CD4-positive, alpha-beta T cell treated with Interferon alpha-2 for 1 hour (primary cell): ENCODE measurements at regions not wholly inside any gene's neighbourhood (a gene's known extent, or its start where the extent isn't known, plus 50 kb on each side); places are given as distances from the start of the nearest gene placed in this dataset.

Experiments used
- DNase-seq, 2 donors: peaks; one replicate each; pipeline ENCODE4 v3.0.0-alpha.2; 2020 to 2022

GRCh38 chr5:84683594-84683993, 298.9 kb upstream of the EDIL3 start:
- DNase-seq = no peak

GRCh38 chr5:84682531-84682930, 297.9 kb upstream of the EDIL3 start:
- no peak for DNase-seq

GRCh38 chr5:84680908-84681307, 296.2 kb upstream of the EDIL3 start:
- no peak for DNase-seq

- DNase-seq = no peak
Observed at GRCh38 chr5:84673785-84674184, 289.1 kb upstream of the EDIL3 start.

GRCh38 chr5:84667576-84667975, 282.9 kb upstream of the EDIL3 start:
- DNase-seq = no peak

GRCh38 chr5:84650429-84650828, 265.7 kb upstream of the EDIL3 start:
- DNase-seq = no peak

GRCh38 chr5:84647581-84647980, 262.9 kb upstream of the EDIL3 start:
- no peak for DNase-seq

- DNase-seq = no peak
Observed at GRCh38 chr5:84642795-84643194, 258.1 kb upstream of the EDIL3 start.

- DNase-seq = no peak
Observed at GRCh38 chr5:84642324-84642723, 257.6 kb upstream of the EDIL3 start.

- no peak for DNase-seq
Observed at GRCh38 chr5:84637662-84638375, 253.1 kb upstream of the EDIL3 start.

- DNase-seq = no peak
Observed at GRCh38 chr5:84635235-84636055, 250.8 kb upstream of the EDIL3 start.

- no peak for DNase-seq
Observed at GRCh38 chr5:84634256-84634655, 249.6 kb upstream of the EDIL3 start.

GRCh38 chr5:84632418-84632817, 247.7 kb upstream of the EDIL3 start:
- DNase-seq = no peak

GRCh38 chr5:84628918-84629317, 244.2 kb upstream of the EDIL3 start:
- no peak for DNase-seq

GRCh38 chr5:84623019-84623418, 238.3 kb upstream of the EDIL3 start:
- DNase-seq = peak in 1 of 2 donors; percentile 2

GRCh38 chr5:84622461-84622860, 237.8 kb upstream of the EDIL3 start:
- no peak for DNase-seq

GRCh38 chr5:84618262-84618661, 233.6 kb upstream of the EDIL3 start:
- no peak for DNase-seq

- no peak for DNase-seq
Observed at GRCh38 chr5:84614906-84615305, 230.2 kb upstream of the EDIL3 start.

- DNase-seq = no peak
Observed at GRCh38 chr5:84606784-84607183, 222.1 kb upstream of the EDIL3 start.

GRCh38 chr5:84605241-84605640, 220.6 kb upstream of the EDIL3 start:
- no peak for DNase-seq

GRCh38 chr5:84603568-84604185, 219.0 kb upstream of the EDIL3 start:
- no peak for DNase-seq

GRCh38 chr5:84602371-84602771, 217.7 kb upstream of the EDIL3 start:
- no peak for DNase-seq

GRCh38 chr5:84599964-84600363, 215.3 kb upstream of the EDIL3 start:
- no peak for DNase-seq

- DNase-seq = no peak
Observed at GRCh38 chr5:84597904-84598303, 213.2 kb upstream of the EDIL3 start.
